HUES64 (cell line): ENCODE measurements at regions not wholly inside any gene's neighbourhood (a gene's known extent, or its start where the extent isn't known, plus 50 kb on each side); places are given as distances from the start of the nearest gene placed in this dataset.

Source experiments
- H3K27ac ChIP-seq: 2 replicates; pipeline ENCODE4 v1.7.0; 2013; ENCODE audit warnings: low read depth, low read length, inconsistent platforms
- H3K27me3 ChIP-seq: 2 replicates; pipeline ENCODE4 v1.6.1; 2013; ENCODE audit warnings: mild to moderate bottlenecking, low read length; ENCODE audit not compliant: insufficient read depth
- H3K36me3 ChIP-seq: 2 replicates; pipeline ENCODE4 v1.6.1; 2013; ENCODE audit warnings: mild to moderate bottlenecking, low read length; ENCODE audit not compliant: insufficient read depth
- H3K4me1 ChIP-seq: 2 replicates; pipeline ENCODE4 v1.6.1; 2013; ENCODE audit warnings: mild to moderate bottlenecking, low read length, moderate library complexity; ENCODE audit not compliant: insufficient read depth
- H3K4me3 ChIP-seq: 2 replicates; pipeline ENCODE4 v1.5.1; 2013; ENCODE audit warnings: mild to moderate bottlenecking, low read length, moderate library complexity
- H3K9ac ChIP-seq: 2 replicates; pipeline ENCODE4 v1.6.1; 2013; ENCODE audit warnings: mild to moderate bottlenecking, low read depth, low read length
- H3K9me3 ChIP-seq: 2 replicates; pipeline ENCODE4 v1.6.1; 2013; ENCODE audit warnings: low read depth, low read length; ENCODE audit not compliant: insufficient read depth
- WGBS: fragments of 150-250, 120-280 bp; methylation state at CpG from one replicate; pipeline ENCODE4 v1.1.7; 2013; ENCODE audit warnings: missing lambda C conversion rate; 5-methylcytosine and 5-hydroxymethylcytosine counted together

DNA sequence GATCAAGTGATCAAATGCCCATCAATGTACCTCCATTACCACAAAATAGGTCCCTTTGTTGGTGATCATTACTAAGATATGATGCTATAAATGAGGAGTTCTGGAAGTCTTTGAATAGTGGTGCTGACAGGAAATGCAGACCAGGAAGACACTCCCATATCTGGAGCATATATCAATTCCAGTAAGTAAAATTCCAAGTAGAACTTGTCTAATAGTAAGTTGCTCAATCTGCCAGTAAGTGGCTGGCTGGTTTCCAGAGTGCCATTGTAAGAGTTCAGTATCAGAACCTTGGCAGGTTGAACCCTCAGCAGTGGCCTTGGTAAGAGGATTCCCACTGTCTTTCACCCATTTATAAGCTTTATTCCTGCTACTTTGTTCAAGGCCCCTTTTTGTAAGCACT, 379.9 kb upstream of the RBMS3 start:
- no peak overlapping the region for H3K4me3 ChIP-seq
- no peak overlapping the region for H3K9ac ChIP-seq
- 0 out of 2 replicates have a peak, but pooled peaks cover 4% of the 10 kb centered on the region for H3K9me3 ChIP-seq
- H3K36me3 ChIP-seq = no peaks in the 10 kb centered on the region
- no peak overlapping the region for H3K27ac ChIP-seq
- no peaks in the 10 kb centered on the region for H3K4me1 ChIP-seq
- no peaks in the 10 kb centered on the region for H3K27me3 ChIP-seq

GRCh38 chr3:28903171-28903601, 377.7 kb upstream of the RBMS3 start:
- 0 out of 2 replicates have a peak, but pooled peaks cover 4% of the 10 kb centered on the region for H3K9me3 ChIP-seq
- no peak overlapping the region for H3K9ac ChIP-seq
- 97% methylated on average over 30 of the region's 30 CpGs for whole genome bisulfite sequencing
- H3K27me3 ChIP-seq = no peaks in the 10 kb centered on the region
- no peak overlapping the region for H3K27ac ChIP-seq
- no peak overlapping the region for H3K4me3 ChIP-seq
- H3K36me3 ChIP-seq = no peaks in the 10 kb centered on the region
- H3K4me1 ChIP-seq = no peaks in the 10 kb centered on the region

DNA sequence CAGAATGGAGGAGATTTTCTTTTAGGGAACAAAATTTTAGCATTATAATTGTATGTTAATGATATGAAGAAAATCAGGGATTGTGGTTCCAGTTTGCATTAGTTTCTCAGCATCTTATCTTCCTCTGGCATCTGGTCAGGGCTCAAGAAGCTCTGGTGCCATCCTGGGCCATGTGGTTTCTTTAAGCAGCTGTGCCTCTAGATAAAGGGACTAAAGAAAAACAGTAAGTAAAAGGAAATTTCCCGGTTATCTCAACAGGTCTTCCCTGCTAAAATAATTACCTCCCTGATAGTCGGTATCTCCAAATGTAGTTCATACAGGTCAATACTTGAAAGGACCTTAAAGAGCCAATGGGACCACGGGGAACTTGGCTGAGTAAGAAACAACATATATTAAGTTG, 375.1 kb upstream of the RBMS3 start:
- 94% methylated on average over 3 of the region's 3 CpGs for WGBS
- no peaks in the 10 kb centered on the region for H3K36me3 ChIP-seq
- H3K9ac ChIP-seq = no peak overlapping the region
- 0 out of 2 replicates have a peak, but pooled peaks cover 4% of the 10 kb centered on the region for H3K9me3 ChIP-seq
- no peaks in the 10 kb centered on the region for H3K4me1 ChIP-seq
- no peak overlapping the region for H3K27ac ChIP-seq
- H3K27me3 ChIP-seq = no peaks in the 10 kb centered on the region
- H3K4me3 ChIP-seq = no peak overlapping the region

DNA sequence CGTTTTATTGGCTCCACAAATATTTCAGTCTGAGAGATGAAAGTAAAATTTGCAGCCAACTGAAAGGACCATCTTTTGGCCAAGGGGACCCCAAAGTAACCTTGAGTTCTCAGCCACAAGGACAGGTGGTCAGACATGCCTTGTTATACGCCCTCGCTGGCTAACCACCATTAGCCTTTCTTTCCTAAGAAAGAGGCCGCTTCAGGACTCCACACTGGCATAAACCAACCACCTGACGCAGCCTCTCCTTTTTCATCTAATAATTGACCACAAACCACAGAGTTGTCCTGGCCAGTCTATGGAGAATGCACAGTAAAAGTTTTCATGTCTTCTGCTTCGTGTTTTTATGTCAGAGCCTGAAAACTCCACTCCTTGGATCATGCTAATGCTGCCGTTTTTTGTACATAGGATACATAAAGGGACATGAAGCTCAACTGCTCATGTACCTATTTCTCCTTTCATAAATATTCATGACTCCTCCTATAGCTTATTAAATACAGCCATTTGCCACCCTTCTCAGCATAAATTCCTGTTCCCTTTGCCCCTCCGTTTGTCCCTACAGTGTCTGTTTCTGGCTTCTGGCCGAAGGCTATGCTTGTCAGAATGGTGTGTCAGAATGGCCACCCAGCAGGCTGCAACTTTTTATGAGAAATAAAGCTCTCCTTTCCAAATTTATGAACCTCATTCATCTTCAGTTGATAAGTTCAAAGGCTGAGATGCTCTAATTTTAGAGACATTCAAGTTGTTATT, 374.1 kb upstream of the RBMS3 start:
- Histone ChIP-seq H3K4me3 (no peak overlapping the region), H3K27ac (no peak overlapping the region), H3K36me3 (no peaks in the 10 kb centered on the region), H3K27me3 (no peaks in the 10 kb centered on the region), H3K9me3 (0 out of 2 replicates have a peak, but pooled peaks cover 4% of the 10 kb centered on the region), H3K4me1 (no peaks in the 10 kb centered on the region), H3K9ac (no peak overlapping the region)
- 94% methylated on average over 9 of the region's 9 CpGs for WGBS

DNA sequence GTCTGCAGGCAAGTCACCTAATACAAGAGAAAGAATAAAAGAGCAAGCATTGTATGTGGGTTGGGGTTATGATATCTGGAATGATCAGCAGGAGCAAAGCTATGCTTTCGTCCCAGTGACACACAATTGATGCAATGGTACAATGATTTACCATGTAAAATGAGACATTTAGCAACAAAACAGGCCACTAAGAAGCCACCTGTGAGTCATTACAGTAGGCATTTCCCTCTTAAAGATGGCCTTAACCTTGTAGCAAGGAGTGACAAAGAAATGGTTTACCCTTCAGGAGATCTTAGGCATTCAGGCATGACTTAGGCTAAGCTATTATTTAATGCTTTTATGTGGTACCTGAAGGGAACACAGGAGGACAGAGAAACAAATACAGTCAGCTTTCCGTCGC, 373.3 kb upstream of the RBMS3 start:
- 0 out of 2 replicates have a peak, but pooled peaks cover 4% of the 10 kb centered on the region for H3K9me3 ChIP-seq
- H3K27ac ChIP-seq = no peak overlapping the region
- H3K36me3 ChIP-seq = no peaks in the 10 kb centered on the region
- 100% methylated on average over 3 of the region's 3 CpGs for WGBS
- H3K9ac ChIP-seq = no peak overlapping the region
- H3K27me3 ChIP-seq = no peaks in the 10 kb centered on the region
- no peak overlapping the region for H3K4me3 ChIP-seq
- H3K4me1 ChIP-seq = no peaks in the 10 kb centered on the region

DNA sequence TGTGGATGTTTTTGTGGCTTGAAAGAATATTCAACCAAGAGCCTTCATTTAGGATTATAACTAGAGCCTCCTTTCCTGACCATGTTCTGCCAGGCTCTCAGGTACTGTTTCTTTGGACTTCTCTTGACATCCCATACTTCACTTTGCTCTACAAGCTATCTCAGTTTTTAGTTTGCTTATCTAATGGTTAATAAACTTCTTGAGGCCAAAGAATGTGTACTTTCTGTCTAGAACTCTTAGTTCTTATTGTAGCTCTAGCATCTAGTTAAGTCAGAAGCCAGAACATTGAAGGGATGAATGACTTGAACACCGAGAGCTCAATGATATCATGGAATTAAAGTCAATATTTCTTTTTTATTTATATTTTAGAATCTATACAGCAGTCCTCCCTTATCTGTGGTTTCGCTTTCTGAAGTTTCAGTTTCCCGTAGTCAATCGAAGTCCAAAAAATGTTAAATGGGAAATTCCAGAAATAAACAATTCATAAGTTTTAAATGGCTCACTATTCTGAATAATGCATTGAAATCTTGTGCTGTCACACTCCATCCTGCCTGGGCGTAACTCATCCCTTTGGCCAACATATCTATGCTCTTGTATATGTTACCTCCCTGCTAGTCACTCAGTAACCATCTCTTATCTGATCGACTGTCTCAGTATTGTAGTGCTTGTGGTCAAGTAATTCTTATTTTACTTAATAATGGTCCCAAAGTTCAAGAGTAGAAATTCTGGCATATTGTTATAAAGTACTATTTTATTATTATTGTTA, 368.6 kb upstream of the RBMS3 start:
- H3K4me3 ChIP-seq = no peak overlapping the region
- no peak overlapping the region for H3K27ac ChIP-seq
- H3K27me3 ChIP-seq = no peaks in the 10 kb centered on the region
- WGBS = 98% methylated on average over 2 of the region's 6 CpGs
- H3K9ac ChIP-seq = no peak overlapping the region
- peaks cover 5% of the 10 kb centered on the region; the same call in 1 of the 2 replicates for H3K4me1 ChIP-seq
- no peaks in the 10 kb centered on the region for H3K9me3 ChIP-seq
- no peaks in the 10 kb centered on the region for H3K36me3 ChIP-seq

DNA sequence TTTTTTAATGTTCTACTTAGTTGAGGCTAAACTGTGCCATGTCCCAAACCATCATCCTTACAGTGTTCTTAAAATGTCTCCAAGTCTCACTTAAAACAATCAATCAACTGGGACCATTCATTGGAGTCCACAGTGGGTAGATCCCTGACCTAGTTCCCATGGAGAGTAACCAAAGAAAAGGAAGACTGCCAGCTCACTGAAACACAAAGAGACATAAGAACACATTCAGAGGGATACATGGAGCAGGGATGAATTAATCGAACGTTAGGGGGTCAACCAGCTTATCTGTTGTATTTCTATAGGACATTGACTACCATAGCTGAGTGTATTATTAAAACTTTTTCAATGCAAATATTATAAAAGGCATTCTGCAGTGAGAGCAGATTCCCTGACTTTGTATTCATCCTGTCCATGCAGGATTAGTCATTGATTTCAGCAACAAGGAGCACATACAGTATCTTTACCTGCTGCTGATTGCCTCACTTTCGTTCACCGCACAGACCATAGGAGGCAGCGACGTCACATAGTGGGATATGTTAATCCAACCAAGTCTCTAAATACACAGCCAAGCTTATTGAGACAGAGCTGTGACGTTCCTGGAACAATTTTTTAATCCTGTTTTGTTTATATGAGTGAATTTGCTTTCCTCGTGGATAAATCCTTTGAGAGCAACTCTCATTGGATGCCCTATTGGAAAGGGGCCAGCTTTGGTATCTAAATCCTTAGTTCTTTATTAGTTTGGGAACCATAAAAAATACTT, 364.9 kb upstream of the RBMS3 start:
- 72% methylated on average over 6 of the region's 8 CpGs for WGBS
- Histone ChIP-seq H3K27me3 (no peaks in the 10 kb centered on the region), H3K27ac (no peak overlapping the region), H3K9ac (no peak overlapping the region), H3K9me3 (no peaks in the 10 kb centered on the region), H3K4me3 (no peak overlapping the region), H3K36me3 (no peaks in the 10 kb centered on the region), H3K4me1 (peaks cover 5% of the 10 kb centered on the region; the same call in 1 of the 2 replicates)

DNA sequence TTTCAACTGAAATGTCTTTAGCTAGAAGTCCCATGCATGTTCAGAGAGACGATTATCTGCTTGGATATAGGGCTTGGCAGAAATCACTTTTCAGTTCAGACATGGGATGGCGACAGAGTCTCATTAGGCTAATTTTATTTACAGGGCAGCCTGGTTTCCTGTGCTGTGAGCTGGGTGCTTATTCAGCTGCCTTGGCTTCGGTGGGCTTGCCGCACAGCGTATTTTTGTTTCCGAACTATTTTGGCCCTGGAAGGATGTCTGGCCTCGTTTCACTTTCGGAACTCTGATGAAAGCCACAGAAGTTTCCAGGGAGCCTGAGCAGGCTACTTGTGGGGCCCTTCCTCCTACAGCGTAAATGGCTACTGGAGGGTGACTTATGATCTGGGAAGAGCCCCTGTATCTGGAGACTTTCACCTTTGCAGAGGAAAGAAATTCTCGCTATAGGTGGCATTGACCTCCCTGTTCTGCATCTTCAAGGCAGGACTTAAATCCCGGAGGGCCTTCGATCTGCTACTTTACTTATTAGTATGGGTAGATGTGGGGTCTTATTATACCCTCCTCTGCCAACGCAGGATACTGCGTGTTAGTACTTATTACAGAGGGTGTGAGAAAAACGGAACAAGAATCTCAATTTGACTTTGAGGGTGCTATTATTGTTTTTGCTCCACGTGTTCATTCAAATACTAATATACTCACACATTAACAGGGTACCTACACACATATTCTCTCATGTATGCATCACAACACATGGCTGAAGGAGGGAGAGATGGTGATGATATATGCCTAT, 364.0 kb upstream of the RBMS3 start:
- Histone ChIP-seq H3K4me3 (no peak overlapping the region), H3K36me3 (no peaks in the 10 kb centered on the region), H3K4me1 (peaks cover 5% of the 10 kb centered on the region; the same call in 1 of the 2 replicates), H3K9ac (no peak overlapping the region), H3K9me3 (no peaks in the 10 kb centered on the region), H3K27ac (no peak overlapping the region), H3K27me3 (no peaks in the 10 kb centered on the region)
- 92% methylated on average over 15 of the region's 16 CpGs for WGBS

- Histone ChIP-seq H3K9me3 (no peaks in the 10 kb centered on the region), H3K4me3 (no peak overlapping the region), H3K36me3 (no peaks in the 10 kb centered on the region), H3K27ac (no peak overlapping the region), H3K27me3 (no peaks in the 10 kb centered on the region), H3K4me1 (peaks cover 5% of the 10 kb centered on the region; the same call in 1 of the 2 replicates), H3K9ac (no peak overlapping the region)
- WGBS = 89% methylated on average over 4 of the region's 4 CpGs
Observed at GRCh38 chr3:28917895-28918475, 362.9 kb upstream of the RBMS3 start.

DNA sequence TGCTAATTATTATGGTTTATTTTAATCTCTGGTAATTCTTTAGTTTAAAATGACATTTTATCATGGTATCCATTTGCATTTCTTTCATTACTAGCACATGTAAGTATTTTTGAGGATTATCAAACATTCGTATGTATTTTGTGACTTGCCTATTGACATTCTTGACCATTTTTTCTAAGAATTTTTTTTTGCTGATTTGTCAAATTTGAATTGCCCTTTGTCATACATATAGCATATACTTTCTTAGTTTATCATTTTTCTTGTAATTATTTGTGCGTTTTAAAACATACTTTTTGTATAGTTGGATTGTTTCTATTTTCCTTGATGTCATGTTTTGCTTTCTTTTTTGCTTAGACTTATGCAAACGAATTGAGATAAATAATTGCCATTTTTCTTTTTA, 358.5 kb upstream of the RBMS3 start:
- no peak overlapping the region for H3K9ac ChIP-seq
- H3K27ac ChIP-seq = no peak overlapping the region
- WGBS = 100% methylated on average over 1 of the region's 3 CpGs
- no peaks in the 10 kb centered on the region for H3K9me3 ChIP-seq
- no peaks in the 10 kb centered on the region for H3K27me3 ChIP-seq
- no peaks in the 10 kb centered on the region for H3K4me1 ChIP-seq
- no peak overlapping the region for H3K4me3 ChIP-seq
- no peaks in the 10 kb centered on the region for H3K36me3 ChIP-seq
